HG03103 (cell line): ENCODE measurements at regions not wholly inside any gene's neighbourhood (a gene's known extent, or its start where the extent isn't known, plus 50 kb on each side); places are given as distances from the start of the nearest gene placed in this dataset.

ENCODE experiments used
- ATAC-seq: cut with Tn5 transposase; IDR thresholded peaks from one replicate; pipeline ENCODE4 v1.9.1; 2021; ENCODE audit warnings: low read depth; ENCODE audit not compliant: unreplicated experiment

DNA sequence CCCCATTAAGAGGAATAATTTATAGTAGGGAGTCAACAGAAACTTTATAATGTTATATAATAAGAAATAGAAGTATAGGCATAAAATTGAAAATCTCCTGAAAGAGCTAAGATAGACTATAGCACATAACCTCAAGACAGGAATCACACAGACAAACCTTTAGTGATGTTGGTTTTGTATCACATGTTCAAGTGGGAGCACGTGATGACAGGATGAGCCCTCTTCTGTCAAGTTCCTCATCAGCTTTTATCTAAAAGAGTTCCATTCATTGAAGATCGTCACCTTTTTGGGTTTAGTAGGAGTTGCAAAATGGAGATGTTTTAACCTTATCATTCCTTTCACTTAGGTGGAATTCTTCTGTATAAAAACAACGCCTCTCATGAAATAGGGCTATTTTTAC lies 127.0 kb downstream of the MCHR2 start:
- no peak for ATAC-seq

- peak; percentile 93 for ATAC-seq
These were observed 125.8 kb downstream of the MCHR2 start for GRCh38 chr6:99868074-99868702.
